ENCODE measurements at regions not wholly inside any gene's neighbourhood (a gene's known extent, or its start where the extent isn't known, plus 50 kb on each side); places are given as distances from the start of the nearest gene placed in this dataset.

- no peak for TF ChIP-seq CTCF (IDR thresholded peaks at IDR 0.05; ENCODE audit: low read length)
- no peak for TF ChIP-seq EZH2 (IDR thresholded peaks at IDR 0.05; ENCODE audit: borderline replicate concordance, low read length)
These were observed 1298.0 kb upstream of the CNTN5 start for GRCh38 chr11:97722721-97723120.
